GM06990 (cell line): ENCODE measurements at regions not wholly inside any gene's neighbourhood (a gene's known extent, or its start where the extent isn't known, plus 50 kb on each side); places are given as distances from the start of the nearest gene placed in this dataset.

Experiments used
- DNase-seq: peaks from one replicate; pipeline ENCODE4 v3.0.0-alpha.2; 2011; ENCODE audit not compliant: insufficient read length; ENCODE audit errors: extremely low read depth
- H3K27me3 ChIP-seq: replicated peaks from 2 replicates; pipeline ENCODE4 v1.6.0; 2011; ENCODE audit warnings: low read length; ENCODE audit not compliant: control insufficient read depth, insufficient read depth
- H3K36me3 ChIP-seq: 2 replicates; pipeline ENCODE4 v1.5.1; 2011; ENCODE audit warnings: low read length; ENCODE audit not compliant: control insufficient read depth, insufficient read depth
- H3K4me3 ChIP-seq: replicated peaks from 2 replicates; pipeline ENCODE4 v1.5.1; 2011; ENCODE audit warnings: low read depth, mild to moderate bottlenecking, control low read depth, low read length
- CTCF ChIP-seq: IDR thresholded peaks from 2 replicates; pipeline ENCODE4 v1.5.1; 2011; ENCODE audit warnings: low read length, control low read depth, mild to moderate bottlenecking, inconsistent platforms; ENCODE audit not compliant: insufficient read depth, poor library complexity, severe bottlenecking

- DNase-seq: no peak
- H3K27me3 ChIP-seq: no peaks in the 10 kb centered on the region
- no peak overlapping the region for H3K4me3 ChIP-seq
- no peaks in the 10 kb centered on the region for H3K36me3 ChIP-seq
- no peak for TF ChIP-seq CTCF
These were observed 234.1 kb downstream of the KTN1 start for GRCh38 chr14:55814064-55814463.

- Histone ChIP-seq H3K4me3 (no peak overlapping the region), H3K27me3 (no peaks in the 10 kb centered on the region), H3K36me3 (no peaks in the 10 kb centered on the region)
- DNase-seq: no peak
- TF ChIP-seq CTCF: no peak
These were observed 234.9 kb downstream of the KTN1 start for GRCh38 chr14:55814873-55815272.

GRCh38 chr14:55816225-55816624 lies 236.2 kb downstream of the KTN1 start:
- H3K36me3 ChIP-seq: no peaks in the 10 kb centered on the region
- H3K27me3 ChIP-seq: no peaks in the 10 kb centered on the region
- no peak for DNase-seq
- TF ChIP-seq CTCF: no peak
- H3K4me3 ChIP-seq: no peak overlapping the region

- no peaks in the 10 kb centered on the region for H3K27me3 ChIP-seq
- no peak for TF ChIP-seq CTCF
- H3K36me3 ChIP-seq: no peaks in the 10 kb centered on the region
- H3K4me3 ChIP-seq: no peak overlapping the region
- DNase-seq: peak; percentile 25
These were observed 239.8 kb downstream of the KTN1 start for GRCh38 chr14:55819610-55820304.

GRCh38 chr14:55822906-55823305 lies 242.9 kb downstream of the KTN1 start:
- Histone ChIP-seq H3K4me3 (no peak overlapping the region), H3K36me3 (no peaks in the 10 kb centered on the region), H3K27me3 (no peaks in the 10 kb centered on the region)
- TF ChIP-seq CTCF: no peak
- no peak for DNase-seq
